Tibial artery (tissue), 4 donors: ENCODE measurements at regions not wholly inside any gene's neighbourhood (a gene's known extent, or its start where the extent isn't known, plus 50 kb on each side); places are given as distances from the start of the nearest gene placed in this dataset.

Experiments used
- DNase-seq, 2 donors: peaks; one replicate each; pipeline ENCODE4 v3.0.0-alpha.2; 2019
- H3K27ac ChIP-seq, 2 donors: fragments of 200-600 bp; sonication (generic) in 1 of 2; 1 replicate in 1 of 2; 2 replicates in 1 of 2; pipeline ENCODE4 v1.5.1; 2018 to 2019; ENCODE audit warnings: mild to moderate bottlenecking in 1 of 2
- H3K27me3 ChIP-seq, 2 donors: fragments of 200-600 bp; sonication (generic) in 1 of 2; one replicate each; pipeline versions ENCODE4 v1.5.1 to v1.6.0; 2016 to 2019
- H3K36me3 ChIP-seq, 3 donors: fragments of 200-600 bp; sonication (generic) in 2 of 3; one replicate each; pipeline ENCODE4 v1.5.1; 2016 to 2019; ENCODE audit warnings: mild to moderate bottlenecking in 2 of 3
- H3K4me1 ChIP-seq, 4 donors: fragments of 200-600 bp; sonication (generic) in 2 of 4; 1 replicate in 3 of 4; 2 replicates in 1 of 4; pipeline ENCODE4 v1.5.1; 2016 to 2019
- H3K4me3 ChIP-seq, 2 donors: fragments of 200-600 bp; sonication (generic) in 1 of 2; 1 replicate in 1 of 2; 2 replicates in 1 of 2; pipeline ENCODE4 v1.5.1; 2018 to 2019; ENCODE audit warnings: mild to moderate bottlenecking in 2 of 2
- H3K9me3 ChIP-seq, 3 donors: fragments of 200-600 bp; sonication (generic) in 1 of 3; one replicate each; pipeline ENCODE4 v1.5.1; 2016 to 2019
- CTCF ChIP-seq, 2 experiments: fragments of 200-600 bp in 1 of 2; fragments of 450-650 bp in 1 of 2; IDR thresholded peaks; one replicate each; pipeline ENCODE4 v1.5.1; 2017 to 2019; ENCODE audit warnings: antibody characterized with exemption in 2 of 2, mild to moderate bottlenecking in 1 of 2, moderate library complexity in 1 of 2
- intact Hi-C: fragments of 100-400 bp; cut with DNase I; formaldehyde crosslinking; loops from one replicate; pipeline ENCODE4 v1.15.0; 2023; ENCODE audit warnings: low total_unique reads

DNA sequence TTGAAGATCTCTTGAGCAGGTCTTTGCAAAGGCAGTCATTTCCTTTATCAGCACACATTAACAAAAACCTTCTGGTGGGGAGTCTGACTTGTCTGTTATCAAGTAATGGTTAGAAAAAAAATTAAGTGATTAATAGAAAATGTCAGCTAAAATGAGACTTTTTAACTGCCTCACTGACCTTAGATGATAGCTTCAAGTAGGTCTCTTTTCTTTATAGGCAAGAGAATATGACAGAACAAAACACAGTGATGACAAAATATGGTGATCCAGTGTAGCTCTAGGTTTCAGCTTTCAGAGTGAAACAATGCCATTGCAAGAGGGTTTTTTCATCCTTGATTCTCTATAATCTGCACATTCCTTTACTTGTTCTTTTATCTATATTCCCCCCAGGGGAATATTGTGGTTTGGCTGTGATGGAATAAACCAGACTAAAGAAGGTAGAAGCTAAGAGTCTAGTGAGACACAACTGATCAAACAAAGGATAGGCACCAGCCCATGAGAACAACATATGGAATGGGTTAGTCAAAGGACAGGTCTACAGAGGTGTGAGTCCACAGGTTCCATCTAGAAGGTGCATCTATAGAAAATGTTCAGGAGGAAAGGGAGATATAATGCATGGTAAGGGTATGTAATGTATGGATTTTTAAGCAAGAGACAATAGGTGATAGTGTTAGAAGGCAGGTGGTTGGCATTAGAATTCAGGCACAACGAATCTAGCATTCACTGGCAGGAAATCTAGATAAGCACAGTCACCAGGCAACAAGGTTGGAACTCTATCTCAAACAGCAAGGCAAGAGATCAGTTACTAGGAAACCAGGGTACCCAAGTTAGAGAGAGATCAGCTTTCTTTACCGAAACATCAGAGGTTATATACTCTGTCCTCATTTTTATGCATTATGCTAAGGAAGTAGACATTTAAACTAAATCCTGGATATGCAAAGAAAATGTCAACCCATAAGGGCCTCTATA is 228.9 kb upstream of the SMLR1 start:
- no peaks in the 10 kb centered on the region for H3K36me3 ChIP-seq
- H3K27me3 ChIP-seq: no peaks in the 10 kb centered on the region
- no peak for DNase-seq
- no peak overlapping the region for H3K27ac ChIP-seq
- no peak for TF ChIP-seq CTCF (IDR thresholded peaks at IDR 0.05)
- H3K9me3 ChIP-seq: no peaks in the 10 kb centered on the region
- intact Hi-C loops: no loop called here
- H3K4me3 ChIP-seq: no peak overlapping the region
- H3K4me1 ChIP-seq: no peaks in the 10 kb centered on the region

DNA sequence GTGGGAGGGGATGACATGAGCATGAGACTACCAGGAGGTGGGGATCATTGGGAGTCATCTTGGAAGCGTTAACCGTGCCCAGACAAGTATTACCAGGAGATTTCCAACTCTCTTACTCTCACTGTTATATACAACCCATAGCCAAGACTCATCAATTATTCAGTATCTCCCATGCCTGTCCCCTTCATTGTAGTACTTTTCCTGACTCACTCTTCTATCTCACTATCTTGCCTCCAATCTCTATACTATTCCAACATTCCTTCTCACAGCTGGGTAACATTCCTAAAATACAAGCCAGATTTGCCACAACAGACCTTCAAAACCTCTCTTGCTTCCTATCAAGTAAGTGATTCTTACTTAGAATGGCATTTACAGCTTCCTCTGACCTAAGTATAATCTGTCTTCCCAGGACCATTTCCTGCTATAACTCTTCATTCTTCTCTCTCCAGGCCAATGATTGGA is 226.3 kb upstream of the SMLR1 start:
- H3K27ac ChIP-seq: no peak overlapping the region
- no peaks in the 10 kb centered on the region for H3K36me3 ChIP-seq
- no peaks in the 10 kb centered on the region for H3K27me3 ChIP-seq
- DNase-seq: no peak
- peaks cover 0 to 6% (median 0%) of the 10 kb centered on the region in 4 donors for H3K4me1 ChIP-seq
- H3K9me3 ChIP-seq: no peaks in the 10 kb centered on the region
- no peak for TF ChIP-seq CTCF (IDR thresholded peaks at IDR 0.05)
- intact Hi-C loops: no loop called here
- no peak overlapping the region for H3K4me3 ChIP-seq

DNA sequence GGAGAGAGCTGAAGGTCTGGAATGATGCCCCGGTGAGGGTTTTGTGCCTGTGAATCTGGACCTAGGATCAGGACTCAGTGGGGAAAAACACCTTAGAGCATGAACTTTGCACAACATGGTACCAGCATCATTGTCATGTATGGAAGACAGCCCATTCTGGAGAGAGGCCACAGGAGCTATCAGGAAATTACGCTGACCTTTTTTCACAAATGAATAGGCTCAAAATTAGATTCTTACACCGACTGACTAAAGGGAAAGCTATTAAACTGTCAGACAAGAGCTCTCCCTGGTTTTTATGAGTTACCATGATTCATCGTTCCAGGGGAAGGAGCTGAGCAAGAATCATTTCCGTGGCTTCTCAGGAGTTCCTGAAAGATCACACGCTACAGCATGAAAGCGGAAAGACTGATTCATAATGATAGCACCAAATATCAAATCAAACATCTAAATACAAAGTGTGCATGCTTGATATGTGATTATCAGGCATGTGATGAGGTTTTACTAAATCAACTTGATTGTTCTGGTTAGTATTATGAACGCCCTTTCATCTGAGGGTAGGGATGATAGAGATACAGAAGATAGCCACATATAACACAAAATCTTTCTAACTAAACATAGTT is 224.9 kb upstream of the SMLR1 start:
- H3K4me3 ChIP-seq: no peak overlapping the region
- no peak for DNase-seq
- H3K9me3 ChIP-seq: no peaks in the 10 kb centered on the region
- intact Hi-C loops: no loop called here
- no peak for TF ChIP-seq CTCF (IDR thresholded peaks at IDR 0.05)
- H3K36me3 ChIP-seq: no peaks in the 10 kb centered on the region
- H3K4me1 ChIP-seq: peaks cover 0 to 6% (median 0%) of the 10 kb centered on the region in 4 donors
- no peaks in the 10 kb centered on the region for H3K27me3 ChIP-seq
- no peak overlapping the region for H3K27ac ChIP-seq

GRCh38 chr6:130603391-130603790 is 223.8 kb upstream of the SMLR1 start:
- no peaks in the 10 kb centered on the region for H3K27me3 ChIP-seq
- no peak overlapping the region for H3K27ac ChIP-seq
- peaks cover 0 to 6% (median 0%) of the 10 kb centered on the region in 4 donors for H3K4me1 ChIP-seq
- TF ChIP-seq CTCF (IDR thresholded peaks at IDR 0.05): no peak
- no peaks in the 10 kb centered on the region for H3K36me3 ChIP-seq
- DNase-seq: no peak
- H3K9me3 ChIP-seq: no peaks in the 10 kb centered on the region
- H3K4me3 ChIP-seq: no peak overlapping the region
- intact Hi-C loops: no loop called here

DNA sequence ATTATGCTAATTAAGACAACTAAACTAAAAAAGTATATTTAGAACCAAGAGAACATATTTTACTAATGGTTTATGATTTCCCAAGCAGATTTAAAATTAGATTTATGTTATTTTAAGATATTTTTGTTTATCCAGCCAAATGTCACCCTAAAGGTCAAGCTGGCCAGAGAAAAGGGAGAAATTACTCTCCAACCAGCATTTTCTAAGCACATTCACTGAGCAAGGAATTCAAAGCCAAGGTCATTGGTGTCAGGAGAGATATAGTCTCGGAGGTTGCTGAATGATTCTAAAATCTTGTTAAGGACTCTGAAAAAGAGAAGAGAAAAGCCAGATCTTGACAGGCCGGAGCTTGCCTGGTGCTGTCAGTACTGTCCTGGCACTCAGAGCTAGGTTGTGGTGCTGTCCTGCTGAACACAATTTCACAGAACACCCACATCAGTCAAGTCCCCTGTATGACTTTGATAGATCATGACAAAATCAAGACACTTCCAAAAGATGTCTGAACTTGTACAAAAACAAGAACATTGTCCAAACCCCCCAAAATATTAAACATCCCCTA is 222.3 kb upstream of the SMLR1 start:
- Histone ChIP-seq H3K36me3 (no peaks in the 10 kb centered on the region), H3K4me1 (peaks cover 0 to 6% (median 0%) of the 10 kb centered on the region in 4 donors), H3K4me3 (no peak overlapping the region), H3K27ac (no peak overlapping the region), H3K27me3 (no peaks in the 10 kb centered on the region), H3K9me3 (no peaks in the 10 kb centered on the region)
- no peak for TF ChIP-seq CTCF (IDR thresholded peaks at IDR 0.05)
- DNase-seq: no peak
- intact Hi-C loops: no loop called here
